ENCODE measurements at regions not wholly inside any gene's neighbourhood (a gene's known extent, or its start where the extent isn't known, plus 50 kb on each side); places are given as distances from the start of the nearest gene placed in this dataset.

DNA sequence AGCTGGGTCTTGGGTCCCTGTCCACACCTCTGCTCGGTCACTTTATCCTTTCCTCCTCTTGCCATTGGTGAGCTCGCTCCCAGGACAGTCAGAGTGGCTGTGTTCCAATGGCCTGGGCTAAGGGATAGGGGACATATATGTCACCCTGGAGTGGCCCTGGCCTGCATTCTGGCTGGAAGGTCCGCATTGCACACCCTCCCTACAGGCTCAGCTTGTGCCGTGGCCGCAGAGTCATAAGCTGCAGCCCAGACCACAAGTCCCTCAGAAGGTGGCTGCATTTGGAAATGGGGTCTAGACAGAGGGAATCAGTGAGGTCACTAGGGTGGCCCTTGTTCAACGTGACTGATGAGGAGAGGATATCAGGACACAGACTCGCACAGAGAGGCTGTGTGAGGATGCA lies 363.8 kb upstream of the SHH start:
- Histone ChIP-seq H3K27me3 (ENCODE audit: control insufficient read depth in 1 of 2, insufficient read depth in 2 of 2, low read length in 2 of 2) (peaks cover 4 to 67% of the 10 kb centered on the region in 2 experiments; a peak in 3 of 5 replicates), H3K4me1 (ENCODE audit: insufficient read depth, low read length) (no peaks in the 10 kb centered on the region), H4K20me1 (ENCODE audit: insufficient read depth, low read length) (no peaks in the 10 kb centered on the region), H3K9ac (ENCODE audit: insufficient read depth, low read depth, low read length) (no peak overlapping the region), H3K27ac (ENCODE audit: extremely low read length, insufficient read depth, low read length) (no peak overlapping the region), H3K9me3 (ENCODE audit: low read length) (no peaks in the 10 kb centered on the region), H3K4me3 (replicated peaks in 1 of 3; ENCODE audit: insufficient read depth in 1 of 3, low read depth in 2 of 3, low read length in 3 of 3) (no peak overlapping the region), H3K79me2 (ENCODE audit: insufficient read depth, low read length) (no peaks in the 10 kb centered on the region), H3K4me2 (ENCODE audit: low read depth, low read length) (no peak overlapping the region), H3K36me3 (replicated peaks in 1 of 2; ENCODE audit: control insufficient read depth in 1 of 2, insufficient read depth in 2 of 2, low read length in 2 of 2) (no peaks in the 10 kb centered on the region), H2AFZ (ENCODE audit: low read length) (no peak overlapping the region)
- CTCF ChIA-PET (ENCODE audit: low intra/inter-chr PET ratio, low total read pairs), result no interaction called here
- DNase-seq (ENCODE audit: low spot score) (no peak), FAIRE-seq (no peak), ATAC-seq (no peak)
- intact Hi-C loops (cut with micrococcal nuclease; ENCODE audit: unreplicated experiment), result no loop called here
- TF ChIP-seq MTA3 (CRISPR knock-in tag; IDR thresholded peaks at IDR 0.05), result no peak
- TF ChIP-seq THAP11 (CRISPR knock-in tag; IDR thresholded peaks at IDR 0.05), result no peak
- TF ChIP-seq TCF7 (IDR thresholded peaks at IDR 0.05; ENCODE audit: low read depth), result no peak
- TF ChIP-seq ZNF761 (CRISPR knock-in tag; conservative IDR thresholded peaks at IDR 0.05), result no peak
- TF ChIP-seq PRPF4 (IDR thresholded peaks at IDR 0.05; ENCODE audit: low read depth, low read length, poor library complexity, severe bottlenecking), result no peak
- no peak for TF ChIP-seq TAF15 (IDR thresholded peaks at IDR 0.05; ENCODE audit: low read depth, low read length, poor library complexity, severe bottlenecking)
- no peak for TF ChIP-seq JDP2 (CRISPR knock-in tag; IDR thresholded peaks at IDR 0.05; ENCODE audit: borderline replicate concordance)
- TF ChIP-seq ZNF720 (CRISPR knock-in tag; IDR thresholded peaks at IDR 0.05), result no peak
- TF ChIP-seq, protein P1, sequence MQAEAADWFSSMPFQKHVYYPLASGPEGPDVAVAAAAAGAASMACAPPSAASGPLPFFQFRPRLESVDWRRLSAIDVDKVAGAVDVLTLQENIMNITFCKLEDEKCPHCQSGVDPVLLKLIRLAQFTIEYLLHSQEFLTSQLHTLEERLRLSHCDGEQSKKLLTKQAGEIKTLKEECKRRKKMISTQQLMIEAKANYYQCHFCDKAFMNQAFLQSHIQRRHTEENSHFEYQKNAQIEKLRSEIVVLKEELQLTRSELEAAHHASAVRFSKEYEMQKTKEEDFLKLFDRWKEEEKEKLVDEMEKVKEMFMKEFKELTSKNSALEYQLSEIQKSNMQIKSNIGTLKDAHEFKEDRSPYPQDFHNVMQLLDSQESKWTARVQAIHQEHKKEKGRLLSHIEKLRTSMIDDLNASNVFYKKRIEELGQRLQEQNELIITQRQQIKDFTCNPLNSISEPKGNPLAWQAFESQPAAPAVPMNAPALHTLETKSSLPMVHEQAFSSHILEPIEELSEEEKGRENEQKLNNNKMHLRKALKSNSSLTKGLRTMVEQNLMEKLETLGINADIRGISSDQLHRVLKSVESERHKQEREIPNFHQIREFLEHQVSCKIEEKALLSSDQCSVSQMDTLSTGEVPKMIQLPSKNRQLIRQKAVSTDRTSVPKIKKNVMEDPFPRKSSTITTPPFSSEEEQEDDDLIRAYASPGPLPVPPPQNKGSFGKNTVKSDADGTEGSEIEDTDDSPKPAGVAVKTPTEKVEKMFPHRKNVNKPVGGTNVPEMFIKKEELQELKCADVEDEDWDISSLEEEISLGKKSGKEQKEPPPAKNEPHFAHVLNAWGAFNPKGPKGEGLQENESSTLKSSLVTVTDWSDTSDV (CRISPR knock-in tag; IDR thresholded peaks at IDR 0.05), result no peak
- TF ChIP-seq, protein P2, sequence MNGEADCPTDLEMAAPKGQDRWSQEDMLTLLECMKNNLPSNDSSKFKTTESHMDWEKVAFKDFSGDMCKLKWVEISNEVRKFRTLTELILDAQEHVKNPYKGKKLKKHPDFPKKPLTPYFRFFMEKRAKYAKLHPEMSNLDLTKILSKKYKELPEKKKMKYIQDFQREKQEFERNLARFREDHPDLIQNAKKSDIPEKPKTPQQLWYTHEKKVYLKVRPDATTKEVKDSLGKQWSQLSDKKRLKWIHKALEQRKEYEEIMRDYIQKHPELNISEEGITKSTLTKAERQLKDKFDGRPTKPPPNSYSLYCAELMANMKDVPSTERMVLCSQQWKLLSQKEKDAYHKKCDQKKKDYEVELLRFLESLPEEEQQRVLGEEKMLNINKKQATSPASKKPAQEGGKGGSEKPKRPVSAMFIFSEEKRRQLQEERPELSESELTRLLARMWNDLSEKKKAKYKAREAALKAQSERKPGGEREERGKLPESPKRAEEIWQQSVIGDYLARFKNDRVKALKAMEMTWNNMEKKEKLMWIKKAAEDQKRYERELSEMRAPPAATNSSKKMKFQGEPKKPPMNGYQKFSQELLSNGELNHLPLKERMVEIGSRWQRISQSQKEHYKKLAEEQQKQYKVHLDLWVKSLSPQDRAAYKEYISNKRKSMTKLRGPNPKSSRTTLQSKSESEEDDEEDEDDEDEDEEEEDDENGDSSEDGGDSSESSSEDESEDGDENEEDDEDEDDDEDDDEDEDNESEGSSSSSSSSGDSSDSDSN (CRISPR knock-in tag; IDR thresholded peaks at IDR 0.05), result no peak
- no TSS peak for BruUV-seq (replicated peaks)
- WGBS (ENCODE audit: low lambda C conversion rate), result 21% methylated on average over 6 of the region's 7 CpGs
- in situ Hi-C loops (cut with HindIII; ENCODE audit: extremely low pct_ligation_motif_present, low pct_unique_long_range_greater_than_20kb), result no loop called here
- POLR2A ChIA-PET, result no interaction called here

Measured in HepG2 (cell line).